Hepatocyte (in vitro differentiated cells): ENCODE measurements at regions not wholly inside any gene's neighbourhood (a gene's known extent, or its start where the extent isn't known, plus 50 kb on each side); places are given as distances from the start of the nearest gene placed in this dataset.
"Not testable (repeated sequence)": the region's sequence is repeated elsewhere in the genome, so short reads cannot be mapped to it uniquely, and the experiment has no call there.

Source experiments
- DNase-seq: peaks from one replicate; pipeline ENCODE4 v3.0.0-alpha.2; 2016; ENCODE audit warnings: low spot score
- H2AFZ ChIP-seq: fragments of 200-600 bp; sonication (generic); 2 replicates; pipeline ENCODE4 v1.6.0; 2016; ENCODE audit warnings: antibody characterized with exemption, mild to moderate bottlenecking
- H3K27ac ChIP-seq: fragments of 200-600 bp; sonication (generic); 2 replicates; pipeline ENCODE4 v1.5.1; 2016; ENCODE audit warnings: mild to moderate bottlenecking
- H3K27me3 ChIP-seq: fragments of 200-600 bp; sonication (generic); 2 replicates; pipeline ENCODE4 v1.6.1; 2016
- H3K36me3 ChIP-seq: fragments of 200-600 bp; sonication (generic); replicated peaks from 2 replicates; pipeline ENCODE4 v1.5.1; 2016; ENCODE audit warnings: low read depth; ENCODE audit not compliant: insufficient read depth
- H3K4me1 ChIP-seq: fragments of 200-600 bp; sonication (generic); 2 replicates; pipeline ENCODE4 v1.5.1; 2016; ENCODE audit warnings: mild to moderate bottlenecking, moderate library complexity; ENCODE audit not compliant: insufficient read depth
- H3K4me2 ChIP-seq: fragments of 200-600 bp; sonication (generic); 2 replicates; pipeline ENCODE4 v1.6.0; 2016
- H3K4me3 ChIP-seq: fragments of 200-600 bp; sonication (generic); 2 replicates; pipeline ENCODE4 v1.5.1; 2016; ENCODE audit warnings: mild to moderate bottlenecking
- H3K79me2 ChIP-seq: fragments of 200-600 bp; sonication (generic); 2 replicates; pipeline ENCODE4 v1.6.0; 2017; ENCODE audit warnings: mild to moderate bottlenecking
- H3K9me2 ChIP-seq: fragments of 200-600 bp; sonication (generic); replicated peaks from 2 replicates; pipeline ENCODE4 v1.6.0; 2017; ENCODE audit warnings: mild to moderate bottlenecking; ENCODE audit not compliant: insufficient read depth
- H3K9me3 ChIP-seq: fragments of 200-600 bp; sonication (generic); 2 replicates; pipeline ENCODE4 v1.5.1; 2016; ENCODE audit warnings: low read depth, mild to moderate bottlenecking
- H4K20me1 ChIP-seq: fragments of 200-600 bp; sonication (generic); 2 replicates; pipeline ENCODE4 v1.6.0; 2016; ENCODE audit warnings: mild to moderate bottlenecking; ENCODE audit not compliant: insufficient read depth, poor library complexity, severe bottlenecking
- CTCF ChIP-seq: fragments of 200-600 bp; sonication (generic); IDR thresholded peaks from 2 replicates; pipeline ENCODE4 v1.5.1; 2016; ENCODE audit warnings: antibody characterized with exemption, mild to moderate bottlenecking; ENCODE audit not compliant: poor library complexity
- EZH2 ChIP-seq: fragments of 200-600 bp; sonication (generic); IDR thresholded peaks from 2 replicates; pipeline ENCODE4 v1.6.1; 2016; ENCODE audit warnings: antibody characterized with exemption, mild to moderate bottlenecking, borderline replicate concordance
- EZH2phosphoT487 ChIP-seq: fragments of 200-600 bp; sonication (generic); IDR thresholded peaks from one replicate; pipeline ENCODE4 v1.6.1; 2018; ENCODE audit warnings: antibody characterized with exemption, mild to moderate bottlenecking, low read depth, moderate library complexity; ENCODE audit not compliant: unreplicated experiment, severe bottlenecking
- WGBS: methylation state at CpG from one replicate; pipeline ENCODE4 v1.1.6; 2016; ENCODE audit warnings: low lambda C conversion rate; ENCODE audit errors: missing lambda C conversion rate; 5-methylcytosine and 5-hydroxymethylcytosine counted together

DNA sequence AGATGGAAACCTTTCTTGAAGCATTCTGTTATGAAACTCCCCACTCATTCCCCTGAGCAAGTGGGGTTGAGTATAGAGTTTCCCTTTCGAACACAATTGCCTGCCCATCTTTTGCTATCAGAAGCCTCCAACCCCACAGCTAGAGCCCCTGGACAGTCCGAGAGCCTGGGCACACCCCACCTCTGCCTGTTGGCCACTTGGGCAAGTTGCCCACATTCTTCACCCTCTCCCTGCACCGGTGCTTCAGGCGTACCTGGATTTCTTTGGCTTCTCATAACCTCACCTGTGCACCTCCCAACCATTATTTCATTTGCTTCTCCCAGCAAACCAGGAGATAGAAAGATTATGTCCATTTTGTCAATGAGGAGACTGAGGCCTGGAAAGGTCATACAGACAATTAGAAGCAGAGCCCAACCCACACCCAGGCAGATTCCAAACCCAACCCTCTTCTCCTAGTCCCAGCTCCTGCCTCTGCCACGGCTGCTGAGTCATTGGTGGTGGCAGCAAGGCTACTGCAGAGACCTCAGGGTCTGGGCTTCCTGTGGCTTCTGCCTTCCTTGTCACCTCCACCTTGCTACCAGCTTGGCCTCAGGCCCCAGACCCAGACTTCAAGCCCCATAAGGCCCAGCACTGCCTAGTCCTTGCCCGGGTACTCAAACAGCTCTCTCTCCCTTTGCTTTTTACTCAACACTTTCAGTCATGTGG is 118.7 kb upstream of the ZBTB40 start:
- H3K79me2 ChIP-seq: no peaks in the 10 kb centered on the region
- H3K4me2 ChIP-seq: no peak overlapping the region
- no peak overlapping the region for H2AFZ ChIP-seq
- no peaks in the 10 kb centered on the region for H4K20me1 ChIP-seq
- peaks cover 2% of the 10 kb centered on the region for H3K27me3 ChIP-seq
- 90% methylated on average over 6 of the region's 6 CpGs for whole genome bisulfite sequencing
- H3K27ac ChIP-seq: no peak overlapping the region
- H3K9me3 ChIP-seq: no peaks in the 10 kb centered on the region
- no peak overlapping the region for H3K4me3 ChIP-seq
- H3K4me1 ChIP-seq: peaks cover 18% of the 10 kb centered on the region
- DNase-seq: no peak
- H3K9me2 ChIP-seq: no peaks in the 10 kb centered on the region
- H3K36me3 ChIP-seq: no peaks in the 10 kb centered on the region
- TF ChIP-seq EZH2 (no peak), EZH2phosphoT487 (no peak), CTCF (no peak)

DNA sequence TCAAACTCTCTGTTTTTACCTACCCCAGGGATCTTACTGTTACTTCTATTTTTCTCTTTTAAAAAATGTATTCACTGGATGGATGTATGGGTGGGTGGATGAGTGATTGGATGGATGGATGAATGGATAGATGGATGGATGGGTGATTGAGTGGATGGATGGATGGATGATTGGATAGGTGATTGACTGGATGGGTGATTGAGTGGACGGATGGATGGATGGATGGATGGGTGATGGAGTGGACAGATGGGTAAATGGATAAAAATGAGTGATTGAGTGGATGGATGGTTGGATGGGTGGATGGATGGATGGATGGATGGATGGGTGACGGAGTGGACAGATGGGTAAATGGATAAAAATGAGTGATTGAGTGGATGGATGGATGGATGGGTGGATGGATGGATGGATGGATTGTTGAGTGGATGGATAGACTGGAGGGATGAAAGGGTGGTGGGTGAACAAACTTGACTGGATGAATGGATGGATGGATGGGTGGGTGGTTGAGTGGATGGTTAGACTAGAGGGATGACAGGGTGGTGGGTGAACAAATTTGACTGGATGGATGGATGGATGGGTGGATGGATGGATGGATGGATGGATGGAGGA is 118.0 kb upstream of the ZBTB40 start:
- H3K4me2 ChIP-seq: no peak overlapping the region
- TF ChIP-seq EZH2 (no peak), CTCF (no peak), EZH2phosphoT487 (no peak)
- no peaks in the 10 kb centered on the region for H3K9me3 ChIP-seq
- H3K36me3 ChIP-seq: no peaks in the 10 kb centered on the region
- H4K20me1 ChIP-seq: no peaks in the 10 kb centered on the region
- no peak overlapping the region for H3K4me3 ChIP-seq
- H3K79me2 ChIP-seq: no peaks in the 10 kb centered on the region
- H3K27ac ChIP-seq: no peak overlapping the region
- H3K27me3 ChIP-seq: peaks cover 2% of the 10 kb centered on the region
- peaks cover 18% of the 10 kb centered on the region for H3K4me1 ChIP-seq
- H2AFZ ChIP-seq: no peak overlapping the region
- DNase-seq: no peak
- 85% methylated on average over 2 of the region's 2 CpGs for WGBS
- H3K9me2 ChIP-seq: no peaks in the 10 kb centered on the region

DNA sequence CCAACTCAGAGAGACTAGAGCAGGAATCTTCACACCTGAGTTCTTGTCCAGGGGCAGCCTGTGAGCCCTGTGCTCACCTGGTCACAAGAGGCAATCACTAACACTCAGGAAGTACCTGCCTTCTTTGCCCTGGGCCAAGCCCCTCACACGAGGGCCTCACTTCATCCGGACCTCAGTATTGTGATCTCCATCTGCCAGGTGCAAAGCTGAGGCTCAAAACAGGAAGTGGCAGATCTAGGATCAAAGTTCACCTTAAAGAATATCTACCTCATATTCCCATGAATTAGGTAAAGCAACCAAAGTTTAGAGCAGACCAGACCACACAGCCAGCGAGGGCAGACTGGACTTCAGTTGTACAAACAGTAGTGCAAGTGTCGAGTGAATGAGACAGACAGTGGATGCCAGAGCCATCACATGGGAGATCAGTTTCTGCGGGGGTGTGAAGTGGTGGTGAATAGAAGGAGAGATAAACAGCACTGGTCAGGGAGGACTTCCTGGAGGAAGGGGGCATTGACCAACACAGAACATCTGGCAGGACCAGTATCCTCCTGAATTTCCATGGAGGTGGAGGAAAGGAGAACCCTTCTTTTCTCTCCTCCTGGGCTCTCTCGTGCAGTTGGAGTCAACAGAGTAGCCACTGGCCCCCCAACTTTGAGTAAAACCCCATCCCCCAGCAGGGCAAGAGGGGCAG is 116.6 kb upstream of the ZBTB40 start:
- no peaks in the 10 kb centered on the region for H4K20me1 ChIP-seq
- no peaks in the 10 kb centered on the region for H3K9me3 ChIP-seq
- H3K79me2 ChIP-seq: no peaks in the 10 kb centered on the region
- no peaks in the 10 kb centered on the region for H3K9me2 ChIP-seq
- no peak overlapping the region for H3K4me2 ChIP-seq
- TF ChIP-seq CTCF (no peak), EZH2 (no peak), EZH2phosphoT487 (no peak)
- 71% methylated on average over 6 of the region's 6 CpGs for WGBS
- H3K27me3 ChIP-seq: peaks cover 5% of the 10 kb centered on the region
- DNase-seq: no peak
- H3K4me1 ChIP-seq: peaks cover 13% of the 10 kb centered on the region
- no peak overlapping the region for H2AFZ ChIP-seq
- no peak overlapping the region for H3K4me3 ChIP-seq
- H3K36me3 ChIP-seq: no peaks in the 10 kb centered on the region
- H3K27ac ChIP-seq: no peak overlapping the region

DNA sequence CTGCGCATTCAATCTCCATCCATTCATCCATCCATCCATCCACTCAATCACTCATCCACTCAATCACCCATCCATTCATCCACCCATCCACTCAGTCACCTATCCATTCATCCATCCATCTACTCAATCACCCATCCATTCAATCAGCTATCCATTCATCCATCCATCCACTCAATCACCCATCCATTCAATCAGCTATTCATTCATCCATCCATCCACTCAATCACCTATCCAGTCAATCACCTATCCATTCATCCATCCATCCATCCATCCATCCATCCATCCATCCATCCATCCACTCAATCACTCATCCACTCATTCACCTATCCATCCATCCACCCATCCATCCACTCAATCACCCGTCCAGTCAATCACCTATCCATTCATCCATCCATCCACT is 115.4 kb upstream of the ZBTB40 start:
- not testable (repeated sequence) for H3K36me3 ChIP-seq, H3K27me3 ChIP-seq
- WGBS: 100% methylated on average over 2 of the region's 2 CpGs

DNA sequence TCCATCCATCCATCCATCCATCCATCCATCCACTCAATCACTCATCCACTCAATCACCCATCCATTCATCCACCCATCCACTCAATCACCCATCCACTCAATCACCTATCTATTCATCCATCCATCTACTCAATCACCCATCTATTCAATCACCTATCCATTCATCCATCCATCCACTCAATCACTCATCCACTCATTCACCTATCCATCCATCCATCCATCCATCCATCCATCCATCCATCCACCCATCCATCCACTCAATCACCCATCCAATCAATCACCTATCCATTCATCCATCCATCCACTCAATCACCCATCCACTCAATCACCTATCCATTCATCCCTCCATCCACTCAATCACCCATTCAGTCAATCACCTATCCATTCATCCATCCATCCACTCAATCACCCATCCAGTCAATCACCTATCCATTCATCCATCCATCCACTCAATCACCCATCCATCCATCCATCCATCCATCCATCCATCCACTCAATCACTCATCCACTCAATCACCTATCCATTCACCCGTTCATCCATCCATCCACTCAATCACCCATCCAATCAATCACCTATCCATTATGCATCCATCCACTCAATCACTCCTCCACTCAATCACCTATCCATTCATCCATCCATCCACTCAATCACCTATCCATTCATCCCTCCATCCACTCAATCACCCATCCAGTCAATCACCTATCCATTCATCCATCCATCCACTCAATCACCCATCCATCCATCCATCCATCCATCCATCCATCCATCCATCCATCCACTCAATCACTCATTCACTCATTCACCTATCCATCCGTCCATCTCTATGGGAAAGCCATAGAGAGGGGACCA is 114.7 kb upstream of the ZBTB40 start:
- H2AFZ ChIP-seq, H3K4me3 ChIP-seq, H3K36me3 ChIP-seq, H3K27me3 ChIP-seq, H3K27ac ChIP-seq, H3K9me2 ChIP-seq, H4K20me1 ChIP-seq, H3K4me1 ChIP-seq, H3K4me2 ChIP-seq, H3K79me2 ChIP-seq, H3K9me3 ChIP-seq, DNase-seq: not testable (repeated sequence)
- 95% methylated on average over 2 of the region's 2 CpGs for WGBS

More for the DNA sequence above, 115.4 kb upstream of the ZBTB40 start:
- DNase-seq, H4K20me1 ChIP-seq, H3K79me2 ChIP-seq, H3K9me2 ChIP-seq, H2AFZ ChIP-seq, H3K9me3 ChIP-seq, H3K4me3 ChIP-seq, H3K4me2 ChIP-seq, H3K27ac ChIP-seq: not testable (repeated sequence)
- H3K4me1 ChIP-seq: peaks cover 12% of the 10 kb centered on the region
